Memory B cell (primary cell): ENCODE measurements at regions not wholly inside any gene's neighbourhood (a gene's known extent, or its start where the extent isn't known, plus 50 kb on each side); places are given as distances from the start of the nearest gene placed in this dataset.

Experiments
- ATAC-seq: fragments of 150-1000 bp; cut with Tn5 transposase; 2 replicates; pipeline ENCODE4 v1.10.0; 2021; ENCODE audit warnings: low read depth, mild to moderate bottlenecking, moderate library complexity
- DNase-seq, 2 donors: peaks; one replicate each; pipeline ENCODE4 v3.0.0; 2022; ENCODE audit warnings: low spot score in 2 of 2
- H3K27ac Mint-ChIP-seq: one replicate; pipeline ENCODE4 v1.8.0; 2022; ENCODE audit warnings: mild to moderate bottlenecking, moderate library complexity, mixed read lengths
- H3K27me3 Mint-ChIP-seq: one replicate; pipeline ENCODE4 v1.8.0; 2022; ENCODE audit warnings: mixed read lengths
- H3K36me3 Mint-ChIP-seq: one replicate; pipeline ENCODE4 v1.8.0; 2022; ENCODE audit warnings: mild to moderate bottlenecking, mixed read lengths
- H3K4me1 Mint-ChIP-seq: one replicate; pipeline ENCODE4 v1.8.0; 2022; ENCODE audit warnings: mixed read lengths
- H3K4me3 Mint-ChIP-seq: one replicate; pipeline ENCODE4 v1.8.0; 2022; ENCODE audit warnings: mild to moderate bottlenecking, moderate library complexity, mixed read lengths
- H3K9me3 Mint-ChIP-seq: one replicate; pipeline ENCODE4 v1.8.0; 2022; ENCODE audit warnings: mixed read lengths

DNA sequence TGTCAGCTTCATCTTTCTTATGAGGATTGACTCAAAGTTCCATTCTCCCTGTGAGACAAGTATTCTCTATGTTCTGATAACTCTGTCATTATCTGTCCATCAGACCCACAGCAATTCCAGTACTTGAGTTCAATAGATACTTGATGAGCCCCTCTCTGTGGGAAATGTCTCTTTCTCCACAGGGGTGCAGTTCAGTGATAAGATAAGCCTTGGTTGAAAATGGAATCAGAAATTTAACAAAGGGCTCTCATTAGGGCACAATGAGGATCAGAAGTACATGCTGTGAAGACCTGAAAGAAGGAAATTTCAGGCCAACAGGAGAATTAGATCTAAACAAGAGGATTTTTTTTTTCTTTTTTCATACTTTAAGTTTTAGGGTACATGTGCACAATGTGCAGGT lies 737.3 kb downstream of the MTRR start:
- Mint-ChIP-seq H3K36me3 (no peaks in the 10 kb centered on the region), H3K27me3 (no peaks in the 10 kb centered on the region), H3K9me3 (no peaks in the 10 kb centered on the region), H3K4me3 (no peak overlapping the region), H3K27ac (no peak overlapping the region), H3K4me1 (no peaks in the 10 kb centered on the region)
- DNase-seq = no peak
- ATAC-seq = no peak

DNA sequence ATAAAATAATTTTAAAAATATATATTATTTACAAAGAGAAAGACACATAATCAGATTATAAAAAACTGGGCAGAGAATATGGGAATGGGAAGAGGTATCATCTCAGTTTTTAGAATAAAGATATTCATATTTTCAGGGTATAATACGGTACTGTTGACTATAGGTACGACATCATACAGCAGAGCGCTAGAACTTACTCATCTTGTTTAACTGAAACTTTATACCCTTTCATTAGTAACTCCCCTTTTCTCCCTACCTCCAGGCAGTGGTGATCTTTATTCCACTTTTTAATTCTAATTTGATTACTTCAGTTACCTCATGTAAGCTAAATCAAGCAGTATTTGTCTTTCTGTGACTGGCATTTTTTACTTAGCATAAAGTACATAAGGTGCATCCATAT lies 742.1 kb downstream of the MTRR start:
- no peaks in the 10 kb centered on the region for H3K36me3 Mint-ChIP-seq
- H3K27me3 Mint-ChIP-seq = no peaks in the 10 kb centered on the region
- no peak overlapping the region for H3K4me3 Mint-ChIP-seq
- ATAC-seq (no peak), DNase-seq (no peak)
- H3K27ac Mint-ChIP-seq = no peak overlapping the region
- peaks cover 6% of the 10 kb centered on the region for H3K9me3 Mint-ChIP-seq
- peaks cover 5% of the 10 kb centered on the region for H3K4me1 Mint-ChIP-seq

DNA sequence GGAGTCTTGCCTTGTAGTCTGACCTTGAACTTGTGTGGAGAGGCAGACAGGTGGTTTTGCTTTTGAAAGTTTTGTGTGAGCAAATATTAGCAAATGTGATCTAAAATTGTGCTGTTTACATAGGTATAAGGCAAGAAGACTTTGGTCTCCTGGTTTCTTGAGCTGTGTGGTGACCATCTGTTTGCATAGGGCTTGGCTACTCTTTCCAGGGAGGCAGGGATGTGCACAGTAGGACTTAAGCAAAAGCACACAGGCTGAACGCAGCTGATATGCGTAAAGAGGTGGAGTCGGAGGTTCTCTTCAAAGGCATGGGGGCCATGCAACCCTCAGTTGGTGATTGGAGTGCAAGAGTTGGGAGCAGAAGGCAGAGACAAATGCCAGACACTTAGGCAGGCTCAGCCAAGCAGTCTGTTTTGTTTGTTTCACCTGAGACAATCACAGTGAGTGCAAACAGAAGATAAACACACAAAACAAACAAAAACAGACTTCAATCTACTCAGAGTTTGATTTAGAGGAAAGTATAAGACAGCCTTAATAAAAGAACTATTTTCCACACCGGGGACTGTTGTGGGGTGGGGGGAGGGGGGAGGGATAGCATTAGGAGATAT lies 744.2 kb downstream of the MTRR start:
- DNase-seq (no peak), ATAC-seq (no peak)
- H3K27ac Mint-ChIP-seq = no peak overlapping the region
- H3K4me1 Mint-ChIP-seq = peaks cover 5% of the 10 kb centered on the region
- no peaks in the 10 kb centered on the region for H3K36me3 Mint-ChIP-seq
- no peaks in the 10 kb centered on the region for H3K27me3 Mint-ChIP-seq
- H3K4me3 Mint-ChIP-seq = no peak overlapping the region
- H3K9me3 Mint-ChIP-seq = peaks cover 6% of the 10 kb centered on the region

GRCh38 chr5:8615142-8615858 lies 746.4 kb downstream of the MTRR start:
- H3K9me3 Mint-ChIP-seq = peaks cover 6% of the 10 kb centered on the region
- ATAC-seq (no peak), DNase-seq (no peak)
- H3K27ac Mint-ChIP-seq = no peak overlapping the region
- peaks cover 5% of the 10 kb centered on the region for H3K4me1 Mint-ChIP-seq
- H3K27me3 Mint-ChIP-seq = no peaks in the 10 kb centered on the region
- no peak overlapping the region for H3K4me3 Mint-ChIP-seq
- H3K36me3 Mint-ChIP-seq = no peaks in the 10 kb centered on the region

- H3K4me3 Mint-ChIP-seq = no peak overlapping the region
- H3K36me3 Mint-ChIP-seq = no peaks in the 10 kb centered on the region
- ATAC-seq = no peak
- no peaks in the 10 kb centered on the region for H3K27me3 Mint-ChIP-seq
- H3K4me1 Mint-ChIP-seq = no peaks in the 10 kb centered on the region
- H3K27ac Mint-ChIP-seq = no peak overlapping the region
- peaks cover 1% of the 10 kb centered on the region for H3K9me3 Mint-ChIP-seq
- DNase-seq = no peak
These were observed 759.6 kb downstream of the MTRR start for GRCh38 chr5:8628521-8628920.

DNA sequence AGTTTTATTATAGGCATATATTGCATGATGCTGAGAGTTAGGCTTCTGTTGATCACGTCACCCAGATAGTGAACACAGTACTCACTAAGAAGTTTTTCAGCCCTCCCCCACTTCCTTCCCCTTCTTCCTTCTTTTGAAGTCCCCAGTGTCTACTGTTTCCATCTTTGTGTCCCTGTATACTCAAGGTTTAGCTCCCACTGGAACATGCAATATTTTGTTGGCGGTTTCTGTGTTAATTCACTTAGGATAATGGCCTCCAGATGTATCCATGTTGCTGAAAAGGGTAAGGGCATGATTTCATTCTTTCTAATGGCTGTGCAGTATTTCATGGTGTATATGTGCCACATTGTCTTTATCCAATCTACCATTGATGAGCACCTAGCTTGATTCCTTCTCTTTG lies 764.3 kb downstream of the MTRR start:
- no peaks in the 10 kb centered on the region for H3K9me3 Mint-ChIP-seq
- H3K36me3 Mint-ChIP-seq = no peaks in the 10 kb centered on the region
- H3K4me1 Mint-ChIP-seq = no peaks in the 10 kb centered on the region
- no peak overlapping the region for H3K4me3 Mint-ChIP-seq
- no peak for ATAC-seq
- no peaks in the 10 kb centered on the region for H3K27me3 Mint-ChIP-seq
- DNase-seq = no peak
- no peak overlapping the region for H3K27ac Mint-ChIP-seq

DNA sequence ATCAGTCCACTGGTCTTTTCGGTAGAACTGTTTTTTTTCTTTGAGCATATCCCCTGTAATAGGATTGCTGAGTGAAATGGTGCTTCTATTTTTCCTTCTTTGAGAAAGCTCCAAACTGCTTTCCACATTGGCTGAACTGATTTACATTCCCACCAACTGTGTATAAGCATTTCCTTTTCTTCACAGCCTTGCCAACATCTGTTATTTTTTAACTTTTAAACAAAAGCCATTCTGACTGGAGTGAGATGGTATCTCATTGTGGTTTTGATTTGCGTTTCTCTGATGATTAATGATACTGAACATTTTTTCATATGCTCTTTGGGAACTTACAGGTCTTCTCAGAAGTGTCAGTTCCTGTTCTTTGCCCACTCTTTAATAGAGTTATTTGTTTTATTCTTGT lies 764.7 kb downstream of the MTRR start:
- Mint-ChIP-seq H3K27ac (no peak overlapping the region), H3K4me3 (no peak overlapping the region), H3K9me3 (no peaks in the 10 kb centered on the region), H3K36me3 (no peaks in the 10 kb centered on the region), H3K4me1 (no peaks in the 10 kb centered on the region), H3K27me3 (no peaks in the 10 kb centered on the region)
- ATAC-seq (no peak), DNase-seq (no peak)

GRCh38 chr5:8634219-8634618 lies 765.3 kb downstream of the MTRR start:
- no peaks in the 10 kb centered on the region for H3K36me3 Mint-ChIP-seq
- no peak overlapping the region for H3K27ac Mint-ChIP-seq
- no peak for DNase-seq
- no peak for ATAC-seq
- H3K4me1 Mint-ChIP-seq = no peaks in the 10 kb centered on the region
- H3K27me3 Mint-ChIP-seq = no peaks in the 10 kb centered on the region
- no peaks in the 10 kb centered on the region for H3K9me3 Mint-ChIP-seq
- no peak overlapping the region for H3K4me3 Mint-ChIP-seq

- no peaks in the 10 kb centered on the region for H3K36me3 Mint-ChIP-seq
- H3K27ac Mint-ChIP-seq = no peak overlapping the region
- no peak overlapping the region for H3K4me3 Mint-ChIP-seq
- H3K27me3 Mint-ChIP-seq = no peaks in the 10 kb centered on the region
- no peaks in the 10 kb centered on the region for H3K9me3 Mint-ChIP-seq
- no peak for DNase-seq
- ATAC-seq = no peak
- no peaks in the 10 kb centered on the region for H3K4me1 Mint-ChIP-seq
These were observed 773.0 kb downstream of the MTRR start for GRCh38 chr5:8641786-8642505.

GRCh38 chr5:8644377-8644776 lies 775.4 kb downstream of the MTRR start:
- no peak for DNase-seq
- ATAC-seq = no peak
- Mint-ChIP-seq H3K4me3 (no peak overlapping the region), H3K4me1 (no peaks in the 10 kb centered on the region), H3K36me3 (no peaks in the 10 kb centered on the region), H3K27ac (no peak overlapping the region), H3K27me3 (no peaks in the 10 kb centered on the region), H3K9me3 (no peaks in the 10 kb centered on the region)

GRCh38 chr5:8647111-8647510 lies 778.2 kb downstream of the MTRR start:
- no peak for ATAC-seq
- H3K36me3 Mint-ChIP-seq = no peaks in the 10 kb centered on the region
- H3K4me3 Mint-ChIP-seq = no peak overlapping the region
- peaks cover 8% of the 10 kb centered on the region for H3K9me3 Mint-ChIP-seq
- DNase-seq = no peak
- H3K4me1 Mint-ChIP-seq = no peaks in the 10 kb centered on the region
- peaks cover 3% of the 10 kb centered on the region for H3K27me3 Mint-ChIP-seq
- no peak overlapping the region for H3K27ac Mint-ChIP-seq

DNA sequence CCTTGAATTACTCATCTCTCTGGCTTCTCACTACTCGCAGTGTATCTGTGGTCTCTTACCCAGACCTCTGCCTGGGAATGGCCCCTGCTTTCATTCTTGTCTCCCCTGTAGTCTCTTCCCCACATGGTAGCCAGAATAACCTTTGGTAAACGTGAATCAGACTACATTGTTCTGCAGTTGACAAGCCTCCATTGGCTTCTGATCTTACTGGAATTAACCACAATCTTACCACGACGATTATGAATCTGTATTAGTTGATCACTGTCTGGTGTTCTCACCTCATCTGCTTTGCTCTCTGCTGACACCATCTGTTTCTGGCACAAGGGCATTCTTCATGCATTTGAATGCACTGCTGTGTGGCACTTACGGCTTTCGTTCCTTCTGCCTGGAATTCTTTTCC lies 781.2 kb downstream of the MTRR start:
- no peak overlapping the region for H3K27ac Mint-ChIP-seq
- no peak for ATAC-seq
- H3K4me3 Mint-ChIP-seq = no peak overlapping the region

DNA sequence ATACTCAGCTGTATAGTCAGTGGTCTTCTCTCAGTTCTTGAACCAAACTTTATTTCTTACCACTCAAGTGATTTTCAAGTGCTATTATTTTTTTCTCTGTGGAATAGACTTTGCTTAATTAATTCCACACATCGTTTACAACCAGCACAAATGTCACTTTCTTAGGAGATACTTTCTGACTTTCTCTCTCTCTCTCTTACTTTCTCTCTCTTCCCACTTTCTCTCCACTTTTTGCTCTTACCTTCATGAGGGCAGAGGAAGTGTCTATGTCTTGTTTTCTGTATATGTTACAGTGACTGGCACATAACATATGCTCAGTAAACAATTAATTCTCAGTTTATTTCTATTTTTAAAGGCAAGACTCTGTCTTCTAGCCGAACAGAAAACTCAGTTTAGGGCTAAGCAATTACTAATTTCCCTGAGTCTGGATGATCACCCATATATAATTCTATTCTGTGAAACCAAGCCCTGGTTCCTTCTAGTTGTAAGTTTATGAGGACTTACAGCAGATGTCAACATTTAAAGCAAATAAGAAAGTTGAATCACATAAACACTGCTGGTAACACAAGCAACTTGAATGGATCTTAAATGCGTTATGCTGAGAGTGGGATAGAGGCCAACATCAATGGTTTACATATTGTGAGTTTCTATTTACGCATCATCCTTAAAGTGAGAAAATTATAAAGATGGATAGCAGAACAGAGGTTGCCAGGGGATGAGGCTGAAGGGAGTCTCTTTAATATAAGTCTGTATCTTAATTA lies 791.4 kb downstream of the MTRR start:
- DNase-seq (no peak), ATAC-seq (no peak)
- Mint-ChIP-seq H3K4me3 (no peak overlapping the region), H3K27me3 (no peaks in the 10 kb centered on the region), H3K36me3 (no peaks in the 10 kb centered on the region), H3K4me1 (no peaks in the 10 kb centered on the region), H3K9me3 (peaks cover 1% of the 10 kb centered on the region), H3K27ac (no peak overlapping the region)

More for the DNA sequence above, 781.2 kb downstream of the MTRR start:
- Mint-ChIP-seq H3K27me3 (peaks cover 3% of the 10 kb centered on the region), H3K9me3 (peaks cover 9% of the 10 kb centered on the region), H3K4me1 (no peaks in the 10 kb centered on the region), H3K36me3 (no peaks in the 10 kb centered on the region)
- DNase-seq = no peak

DNA sequence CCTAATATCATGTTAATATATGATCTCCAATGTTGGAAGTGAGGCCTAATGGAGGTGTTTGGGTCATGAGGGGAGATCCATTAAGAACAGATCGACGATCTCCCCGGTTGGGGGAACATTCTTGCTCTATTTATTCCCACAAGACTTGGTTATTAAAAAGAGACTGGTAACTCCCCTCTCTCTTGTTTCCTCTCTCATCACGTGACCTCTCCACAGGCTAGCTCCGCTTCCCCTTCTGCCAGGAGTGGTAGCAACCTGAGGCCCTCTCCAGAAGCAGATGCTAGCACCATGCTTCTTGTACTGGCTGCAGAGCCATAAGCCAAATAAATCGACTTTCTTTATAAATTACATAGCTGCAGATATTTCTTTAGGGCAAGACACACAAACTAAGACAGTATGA lies 794.4 kb downstream of the MTRR start:
- no peaks in the 10 kb centered on the region for H3K9me3 Mint-ChIP-seq
- H3K27ac Mint-ChIP-seq = no peak overlapping the region
- ATAC-seq (no peak), DNase-seq (no peak)
- H3K36me3 Mint-ChIP-seq = no peaks in the 10 kb centered on the region
- H3K27me3 Mint-ChIP-seq = no peaks in the 10 kb centered on the region
- H3K4me3 Mint-ChIP-seq = no peak overlapping the region
- no peaks in the 10 kb centered on the region for H3K4me1 Mint-ChIP-seq
